GM10248 (cell line): ENCODE measurements at regions not wholly inside any gene's neighbourhood (a gene's known extent, or its start where the extent isn't known, plus 50 kb on each side); places are given as distances from the start of the nearest gene placed in this dataset.

Experiments
- CTCF ChIA-PET: fragments of 300-600 bp; sonication (Branson Sonifier 250); formaldehyde crosslinking; extraction: SDS; loops from one replicate; lab custom pipeline; 2021; ENCODE audit warnings: antibody characterized with exemption; lab: Yijun Ruan, JAX
- POLR2A ChIA-PET: fragments of 350-650 bp; sonication (Branson Sonifier 250); formaldehyde crosslinking; extraction: SDS; loops from one replicate; lab custom pipeline; 2020; ENCODE audit warnings: antibody characterized with exemption; lab: Yijun Ruan, JAX
- DNase-seq: peaks from one replicate; pipeline ENCODE4 v3.0.0; 2012; ENCODE audit errors: extremely low spot score
- TF ChIP-seq, protein P1 (sequence below): IDR thresholded peaks from 2 replicates; pipeline ENCODE4 v1.5.1; 2012; ENCODE audit warnings: mild to moderate bottlenecking, low read depth; ENCODE audit errors: extremely low read depth, missing control alignments, control extremely low read depth

DNA sequence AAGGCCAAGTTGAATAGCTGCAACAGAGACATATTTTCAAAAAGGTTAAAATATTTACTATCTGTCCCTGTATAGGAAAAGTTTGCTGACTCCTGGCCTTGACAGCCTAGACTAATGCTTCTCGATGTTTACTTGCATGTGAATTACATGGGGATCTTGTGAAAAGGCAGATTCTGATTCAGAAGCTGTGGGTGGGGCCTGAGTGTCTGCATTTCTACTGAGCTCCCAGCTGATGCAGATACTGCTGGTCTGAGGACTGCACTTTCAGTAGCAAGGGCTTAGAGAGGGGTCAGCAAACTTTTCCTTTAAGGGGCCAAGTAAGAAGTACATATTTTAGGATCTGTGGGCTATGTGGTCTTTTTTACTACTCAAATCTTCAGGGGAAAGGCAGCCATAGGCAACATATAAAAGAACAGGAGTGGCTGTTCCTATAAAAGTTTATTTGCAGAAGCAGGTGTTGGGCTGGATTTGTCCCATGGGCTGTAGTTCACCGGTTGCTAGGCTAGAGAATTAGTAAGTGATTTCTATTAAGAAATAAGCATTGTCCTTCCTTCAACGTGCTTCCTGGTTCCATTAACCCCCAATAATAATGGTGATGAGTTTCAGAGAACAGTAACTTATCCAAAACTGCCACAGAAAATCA is 97.2 kb upstream of the PDE5A start:
- POLR2A ChIA-PET = no interaction called here
- CTCF ChIA-PET = no interaction called here
- TF ChIP-seq, protein P1, sequence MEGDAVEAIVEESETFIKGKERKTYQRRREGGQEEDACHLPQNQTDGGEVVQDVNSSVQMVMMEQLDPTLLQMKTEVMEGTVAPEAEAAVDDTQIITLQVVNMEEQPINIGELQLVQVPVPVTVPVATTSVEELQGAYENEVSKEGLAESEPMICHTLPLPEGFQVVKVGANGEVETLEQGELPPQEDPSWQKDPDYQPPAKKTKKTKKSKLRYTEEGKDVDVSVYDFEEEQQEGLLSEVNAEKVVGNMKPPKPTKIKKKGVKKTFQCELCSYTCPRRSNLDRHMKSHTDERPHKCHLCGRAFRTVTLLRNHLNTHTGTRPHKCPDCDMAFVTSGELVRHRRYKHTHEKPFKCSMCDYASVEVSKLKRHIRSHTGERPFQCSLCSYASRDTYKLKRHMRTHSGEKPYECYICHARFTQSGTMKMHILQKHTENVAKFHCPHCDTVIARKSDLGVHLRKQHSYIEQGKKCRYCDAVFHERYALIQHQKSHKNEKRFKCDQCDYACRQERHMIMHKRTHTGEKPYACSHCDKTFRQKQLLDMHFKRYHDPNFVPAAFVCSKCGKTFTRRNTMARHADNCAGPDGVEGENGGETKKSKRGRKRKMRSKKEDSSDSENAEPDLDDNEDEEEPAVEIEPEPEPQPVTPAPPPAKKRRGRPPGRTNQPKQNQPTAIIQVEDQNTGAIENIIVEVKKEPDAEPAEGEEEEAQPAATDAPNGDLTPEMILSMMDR = no peak
- no peak for DNase-seq

- TF ChIP-seq, protein P1 = no peak
- no peak for DNase-seq
- POLR2A ChIA-PET = no interaction called here
- CTCF ChIA-PET = no interaction called here
Observed at GRCh38 chr4:119725011-119725410, 96.4 kb upstream of the PDE5A start.

- TF ChIP-seq, protein P1 = no peak
- CTCF ChIA-PET = interaction anchor here (1.0 kb wide), 1 partner anchor 94 kb away, joined by 3 read pairs; the partner anchor contains the start of gene PDE5A
Observed at GRCh38 chr4:119722670-119723069, 94.1 kb upstream of the PDE5A start.

GRCh38 chr4:119721878-119722277 is 93.3 kb upstream of the PDE5A start:
- TF ChIP-seq, protein P1 = no peak
- CTCF ChIA-PET = interaction anchor here (1.0 to 1.2 kb wide), 2 partner anchors 11 to 94 kb away, joined by 3 read pairs; partner anchors contain the start of gene PDE5A
- POLR2A ChIA-PET = no interaction called here
- DNase-seq = no peak

More at GRCh38 chr4:119722670-119723069, 94.1 kb upstream of the PDE5A start:
- no peak for DNase-seq
- POLR2A ChIA-PET = no interaction called here

DNA sequence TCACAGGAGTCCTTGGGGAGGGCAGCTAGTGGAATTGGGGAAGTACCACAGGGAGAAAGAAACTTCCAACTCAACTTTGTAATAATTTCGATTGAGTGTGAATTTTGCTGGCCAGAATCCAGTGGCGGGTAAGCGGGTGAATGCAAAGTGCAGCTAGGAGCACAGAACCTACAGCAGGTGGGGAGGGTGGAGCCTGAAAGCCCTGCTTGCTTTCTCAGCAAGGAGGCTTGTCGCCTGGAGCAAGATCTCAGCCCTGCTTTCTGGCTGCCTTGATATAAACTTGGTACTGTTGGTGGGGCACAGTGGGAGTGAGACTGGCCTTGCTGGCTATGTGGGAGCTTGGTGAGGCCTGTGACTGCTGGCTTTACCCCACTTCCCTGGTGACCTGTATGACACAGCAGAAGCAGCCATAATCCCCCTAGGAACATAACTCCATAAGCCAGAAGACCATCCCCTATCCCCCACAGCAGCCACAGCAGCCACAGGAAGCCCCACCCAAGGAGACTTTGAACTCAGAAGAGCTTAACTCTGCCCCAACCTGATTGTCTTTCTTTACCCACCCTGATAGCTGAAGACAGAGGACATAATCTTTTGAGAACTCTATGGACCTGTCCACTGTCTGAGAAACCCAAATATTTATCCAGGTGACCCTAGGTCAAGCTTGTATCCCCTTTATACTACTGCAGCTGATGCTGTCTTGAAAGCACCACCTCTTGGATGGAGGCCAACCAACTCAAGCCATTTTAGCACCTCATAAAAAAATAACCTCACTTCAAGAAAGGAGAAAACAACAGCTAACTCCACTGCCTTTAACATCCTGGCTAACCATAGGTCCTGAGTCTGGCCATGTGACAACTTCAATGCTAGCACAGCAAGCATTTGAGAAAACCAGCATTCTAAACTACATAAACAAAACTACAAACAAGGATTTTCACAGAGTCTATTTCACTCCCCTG is 87.2 kb upstream of the PDE5A start:
- DNase-seq = no peak
- CTCF ChIA-PET = interaction anchor here (1.6 kb wide), 1 partner anchor 37 kb away, joined by 3 read pairs; no protein-coding TSS in a partner anchor
- POLR2A ChIA-PET = no interaction called here
- TF ChIP-seq, protein P1 = no peak

- CTCF ChIA-PET = no interaction called here
- TF ChIP-seq, protein P1 = no peak
- POLR2A ChIA-PET = no interaction called here
- no peak for DNase-seq
Observed at GRCh38 chr4:119709418-119709817, 80.8 kb upstream of the PDE5A start.
